ENCODE measurements at regions not wholly inside any gene's neighbourhood (a gene's known extent, or its start where the extent isn't known, plus 50 kb on each side); places are given as distances from the start of the nearest gene placed in this dataset.
A peak's percentile ranks its signal among the peaks of the same experiment; 100 is the strongest.

DNA sequence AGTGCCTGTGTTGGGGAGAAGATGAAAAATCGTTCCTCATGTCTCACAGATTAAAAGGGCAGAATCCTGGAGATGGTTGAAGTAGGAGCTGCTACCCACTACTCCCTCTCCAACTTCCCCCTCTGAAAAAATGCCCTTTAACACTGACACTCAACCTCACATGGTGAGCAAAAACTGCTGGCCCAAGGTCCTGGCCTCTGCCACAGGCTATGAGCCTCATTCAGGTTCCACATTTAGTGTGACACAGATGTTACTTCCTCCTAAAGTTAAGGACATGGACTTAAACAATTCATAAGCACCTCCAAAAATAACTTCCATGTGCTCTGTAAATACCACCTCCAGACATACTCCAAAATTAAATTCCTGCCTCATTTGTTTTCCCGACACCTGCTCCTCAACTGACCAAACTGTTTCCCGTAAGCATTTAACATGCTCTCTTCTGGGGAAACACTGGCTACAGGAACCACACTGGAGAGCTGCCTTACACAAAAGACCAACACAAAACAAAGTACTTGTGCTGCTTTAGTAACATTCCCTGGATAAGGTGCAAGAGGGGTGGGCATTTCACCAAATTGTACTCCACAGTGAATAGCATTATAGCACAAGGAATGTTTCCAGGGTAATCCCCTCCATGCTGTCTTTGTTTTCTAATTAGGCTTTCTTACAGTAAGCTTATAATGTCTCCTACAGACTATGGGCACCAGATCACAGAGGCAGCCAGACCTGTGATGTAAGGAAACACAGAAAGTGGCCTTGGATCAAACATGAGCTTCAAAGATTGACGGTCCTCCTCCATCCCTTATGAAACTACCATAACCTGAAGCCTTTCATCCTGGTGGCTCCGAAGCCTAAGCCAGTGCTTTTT lies 57.0 kb downstream of the PHLDA1 start:
- Mint-ChIP-seq H3K4me3 (no peak overlapping the region), H3K9me3 (0 out of 2 replicates have a peak, but pooled peaks cover 3% of the 10 kb centered on the region), H3K36me3 (peaks cover 4% of the 10 kb centered on the region; the same call in 1 of the 2 replicates), H3K4me1 (peaks cover 48% of the 10 kb centered on the region), H3K27me3 (ENCODE audit: low read depth) (no peaks in the 10 kb centered on the region), H3K27ac (no peak overlapping the region)
- no peak for DNase-seq (ENCODE audit: low spot score)
- ChIA-PET CTCF (no interaction called here), POLR2A (no interaction called here)
- no peak for ATAC-seq
- TF ChIP-seq NR1H2 (CRISPR knock-in tag; IDR thresholded peaks at IDR 0.05) (no peak), MYBL2 (CRISPR knock-in tag; IDR thresholded peaks at IDR 0.05) (no peak), TEAD1 (CRISPR knock-in tag; IDR thresholded peaks at IDR 0.05) (no peak), NFE2L1 (CRISPR knock-in tag; IDR thresholded peaks at IDR 0.05) (no peak), ETV6 (CRISPR knock-in tag; IDR thresholded peaks at IDR 0.05) (0 out of 2 replicates have a peak, but pooled peaks have one; percentile 17), NFATC4 (CRISPR knock-in tag; IDR thresholded peaks at IDR 0.05) (no peak)

DNA sequence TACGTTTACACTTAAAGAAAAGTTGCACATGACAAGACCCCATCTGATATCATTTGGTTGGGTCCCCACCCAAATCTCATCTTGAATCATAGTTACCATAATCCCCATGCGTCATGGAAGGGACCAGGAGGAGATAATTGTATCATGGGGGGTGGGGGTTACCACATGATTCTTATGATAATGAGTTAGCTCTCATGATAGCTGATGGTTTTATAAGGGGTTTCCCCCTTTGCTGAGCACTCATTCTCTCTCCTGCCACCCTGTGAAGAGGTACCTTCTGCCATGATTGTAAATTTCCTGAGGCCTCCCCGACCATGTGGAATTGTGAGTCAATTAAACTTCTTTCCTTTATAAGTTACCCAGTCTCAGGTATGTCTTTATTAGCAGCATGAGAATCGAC lies 60.3 kb downstream of the PHLDA1 start:
- H3K27me3 Mint-ChIP-seq (ENCODE audit: low read depth), result no peaks in the 10 kb centered on the region
- no peak for ATAC-seq
- CTCF ChIA-PET, result no interaction called here
- H3K36me3 Mint-ChIP-seq, result peaks cover 4% of the 10 kb centered on the region; the same call in 1 of the 2 replicates
- H3K27ac Mint-ChIP-seq, result no peak overlapping the region
- POLR2A ChIA-PET, result interaction anchor here (0.7 kb wide), 1 partner anchor 51 kb away, joined by 4 read pairs; no protein-coding TSS in a partner anchor
- DNase-seq (ENCODE audit: low spot score), result no peak
- H3K4me1 Mint-ChIP-seq, result peaks cover 39% of the 10 kb centered on the region
- no peak for TF ChIP-seq TEAD1 (CRISPR knock-in tag; IDR thresholded peaks at IDR 0.05)
- no peak for TF ChIP-seq NFATC4 (CRISPR knock-in tag; IDR thresholded peaks at IDR 0.05)
- TF ChIP-seq FOXJ3 (CRISPR knock-in tag; IDR thresholded peaks at IDR 0.05; ENCODE audit: borderline replicate concordance), result no peak
- no peak for TF ChIP-seq MYBL2 (CRISPR knock-in tag; IDR thresholded peaks at IDR 0.05)
- TF ChIP-seq, protein P1, sequence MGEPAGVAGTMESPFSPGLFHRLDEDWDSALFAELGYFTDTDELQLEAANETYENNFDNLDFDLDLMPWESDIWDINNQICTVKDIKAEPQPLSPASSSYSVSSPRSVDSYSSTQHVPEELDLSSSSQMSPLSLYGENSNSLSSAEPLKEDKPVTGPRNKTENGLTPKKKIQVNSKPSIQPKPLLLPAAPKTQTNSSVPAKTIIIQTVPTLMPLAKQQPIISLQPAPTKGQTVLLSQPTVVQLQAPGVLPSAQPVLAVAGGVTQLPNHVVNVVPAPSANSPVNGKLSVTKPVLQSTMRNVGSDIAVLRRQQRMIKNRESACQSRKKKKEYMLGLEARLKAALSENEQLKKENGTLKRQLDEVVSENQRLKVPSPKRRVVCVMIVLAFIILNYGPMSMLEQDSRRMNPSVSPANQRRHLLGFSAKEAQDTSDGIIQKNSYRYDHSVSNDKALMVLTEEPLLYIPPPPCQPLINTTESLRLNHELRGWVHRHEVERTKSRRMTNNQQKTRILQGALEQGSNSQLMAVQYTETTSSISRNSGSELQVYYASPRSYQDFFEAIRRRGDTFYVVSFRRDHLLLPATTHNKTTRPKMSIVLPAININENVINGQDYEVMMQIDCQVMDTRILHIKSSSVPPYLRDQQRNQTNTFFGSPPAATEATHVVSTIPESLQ (CRISPR knock-in tag; IDR thresholded peaks at IDR 0.05), result no peak
- TF ChIP-seq ZNF317 (CRISPR knock-in tag; IDR thresholded peaks at IDR 0.05; ENCODE audit: borderline replicate concordance, low read depth), result no peak
- TF ChIP-seq, protein P2, sequence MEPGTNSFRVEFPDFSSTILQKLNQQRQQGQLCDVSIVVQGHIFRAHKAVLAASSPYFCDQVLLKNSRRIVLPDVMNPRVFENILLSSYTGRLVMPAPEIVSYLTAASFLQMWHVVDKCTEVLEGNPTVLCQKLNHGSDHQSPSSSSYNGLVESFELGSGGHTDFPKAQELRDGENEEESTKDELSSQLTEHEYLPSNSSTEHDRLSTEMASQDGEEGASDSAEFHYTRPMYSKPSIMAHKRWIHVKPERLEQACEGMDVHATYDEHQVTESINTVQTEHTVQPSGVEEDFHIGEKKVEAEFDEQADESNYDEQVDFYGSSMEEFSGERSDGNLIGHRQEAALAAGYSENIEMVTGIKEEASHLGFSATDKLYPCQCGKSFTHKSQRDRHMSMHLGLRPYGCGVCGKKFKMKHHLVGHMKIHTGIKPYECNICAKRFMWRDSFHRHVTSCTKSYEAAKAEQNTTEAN (CRISPR knock-in tag; IDR thresholded peaks at IDR 0.05), result no peak
- TF ChIP-seq, protein P3, sequence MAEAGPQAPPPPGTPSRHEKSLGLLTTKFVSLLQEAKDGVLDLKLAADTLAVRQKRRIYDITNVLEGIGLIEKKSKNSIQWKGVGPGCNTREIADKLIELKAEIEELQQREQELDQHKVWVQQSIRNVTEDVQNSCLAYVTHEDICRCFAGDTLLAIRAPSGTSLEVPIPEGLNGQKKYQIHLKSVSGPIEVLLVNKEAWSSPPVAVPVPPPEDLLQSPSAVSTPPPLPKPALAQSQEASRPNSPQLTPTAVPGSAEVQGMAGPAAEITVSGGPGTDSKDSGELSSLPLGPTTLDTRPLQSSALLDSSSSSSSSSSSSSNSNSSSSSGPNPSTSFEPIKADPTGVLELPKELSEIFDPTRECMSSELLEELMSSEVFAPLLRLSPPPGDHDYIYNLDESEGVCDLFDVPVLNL (CRISPR knock-in tag; IDR thresholded peaks at IDR 0.05; ENCODE audit: borderline replicate concordance, low read depth), result no peak
- no peak for TF ChIP-seq ZNF423 (CRISPR knock-in tag; IDR thresholded peaks at IDR 0.05)
- TF ChIP-seq CBFB (CRISPR knock-in tag; IDR thresholded peaks at IDR 0.05; ENCODE audit: low read depth), result no peak
- TF ChIP-seq RORB (CRISPR knock-in tag; IDR thresholded peaks at IDR 0.05), result no peak
- no peak for TF ChIP-seq ZNF121 (CRISPR knock-in tag; IDR thresholded peaks at IDR 0.05)
- TF ChIP-seq, protein P4, sequence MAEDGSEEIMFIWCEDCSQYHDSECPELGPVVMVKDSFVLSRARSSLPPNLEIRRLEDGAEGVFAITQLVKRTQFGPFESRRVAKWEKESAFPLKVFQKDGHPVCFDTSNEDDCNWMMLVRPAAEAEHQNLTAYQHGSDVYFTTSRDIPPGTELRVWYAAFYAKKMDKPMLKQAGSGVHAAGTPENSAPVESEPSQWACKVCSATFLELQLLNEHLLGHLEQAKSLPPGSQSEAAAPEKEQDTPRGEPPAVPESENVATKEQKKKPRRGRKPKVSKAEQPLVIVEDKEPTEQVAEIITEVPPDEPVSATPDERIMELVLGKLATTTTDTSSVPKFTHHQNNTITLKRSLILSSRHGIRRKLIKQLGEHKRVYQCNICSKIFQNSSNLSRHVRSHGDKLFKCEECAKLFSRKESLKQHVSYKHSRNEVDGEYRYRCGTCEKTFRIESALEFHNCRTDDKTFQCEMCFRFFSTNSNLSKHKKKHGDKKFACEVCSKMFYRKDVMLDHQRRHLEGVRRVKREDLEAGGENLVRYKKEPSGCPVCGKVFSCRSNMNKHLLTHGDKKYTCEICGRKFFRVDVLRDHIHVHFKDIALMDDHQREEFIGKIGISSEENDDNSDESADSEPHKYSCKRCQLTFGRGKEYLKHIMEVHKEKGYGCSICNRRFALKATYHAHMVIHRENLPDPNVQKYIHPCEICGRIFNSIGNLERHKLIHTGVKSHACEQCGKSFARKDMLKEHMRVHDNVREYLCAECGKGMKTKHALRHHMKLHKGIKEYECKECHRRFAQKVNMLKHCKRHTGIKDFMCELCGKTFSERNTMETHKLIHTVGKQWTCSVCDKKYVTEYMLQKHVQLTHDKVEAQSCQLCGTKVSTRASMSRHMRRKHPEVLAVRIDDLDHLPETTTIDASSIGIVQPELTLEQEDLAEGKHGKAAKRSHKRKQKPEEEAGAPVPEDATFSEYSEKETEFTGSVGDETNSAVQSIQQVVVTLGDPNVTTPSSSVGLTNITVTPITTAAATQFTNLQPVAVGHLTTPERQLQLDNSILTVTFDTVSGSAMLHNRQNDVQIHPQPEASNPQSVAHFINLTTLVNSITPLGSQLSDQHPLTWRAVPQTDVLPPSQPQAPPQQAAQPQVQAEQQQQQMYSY (CRISPR knock-in tag; IDR thresholded peaks at IDR 0.05), result no peak
- TF ChIP-seq, protein P5, sequence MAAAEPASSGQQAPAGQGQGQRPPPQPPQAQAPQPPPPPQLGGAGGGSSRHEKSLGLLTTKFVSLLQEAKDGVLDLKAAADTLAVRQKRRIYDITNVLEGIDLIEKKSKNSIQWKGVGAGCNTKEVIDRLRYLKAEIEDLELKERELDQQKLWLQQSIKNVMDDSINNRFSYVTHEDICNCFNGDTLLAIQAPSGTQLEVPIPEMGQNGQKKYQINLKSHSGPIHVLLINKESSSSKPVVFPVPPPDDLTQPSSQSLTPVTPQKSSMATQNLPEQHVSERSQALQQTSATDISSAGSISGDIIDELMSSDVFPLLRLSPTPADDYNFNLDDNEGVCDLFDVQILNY (CRISPR knock-in tag; IDR thresholded peaks at IDR 0.05), result no peak
- TF ChIP-seq, protein P6, sequence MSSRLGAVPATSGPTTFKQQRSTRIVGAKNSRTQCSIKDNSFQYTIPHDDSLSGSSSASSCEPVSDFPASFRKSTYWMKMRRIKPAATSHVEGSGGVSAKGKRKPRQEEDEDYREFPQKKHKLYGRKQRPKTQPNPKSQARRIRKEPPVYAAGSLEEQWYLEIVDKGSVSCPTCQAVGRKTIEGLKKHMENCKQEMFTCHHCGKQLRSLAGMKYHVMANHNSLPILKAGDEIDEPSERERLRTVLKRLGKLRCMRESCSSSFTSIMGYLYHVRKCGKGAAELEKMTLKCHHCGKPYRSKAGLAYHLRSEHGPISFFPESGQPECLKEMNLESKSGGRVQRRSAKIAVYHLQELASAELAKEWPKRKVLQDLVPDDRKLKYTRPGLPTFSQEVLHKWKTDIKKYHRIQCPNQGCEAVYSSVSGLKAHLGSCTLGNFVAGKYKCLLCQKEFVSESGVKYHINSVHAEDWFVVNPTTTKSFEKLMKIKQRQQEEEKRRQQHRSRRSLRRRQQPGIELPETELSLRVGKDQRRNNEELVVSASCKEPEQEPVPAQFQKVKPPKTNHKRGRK (CRISPR knock-in tag; IDR thresholded peaks at IDR 0.05; ENCODE audit: borderline replicate concordance), result no peak
- TF ChIP-seq, protein P7, sequence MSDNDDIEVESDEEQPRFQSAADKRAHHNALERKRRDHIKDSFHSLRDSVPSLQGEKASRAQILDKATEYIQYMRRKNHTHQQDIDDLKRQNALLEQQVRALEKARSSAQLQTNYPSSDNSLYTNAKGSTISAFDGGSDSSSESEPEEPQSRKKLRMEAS (CRISPR knock-in tag; IDR thresholded peaks at IDR 0.05), result no peak
- TF ChIP-seq SMAD3 (CRISPR knock-in tag; IDR thresholded peaks at IDR 0.05; ENCODE audit: borderline replicate concordance), result no peak
- H3K4me3 Mint-ChIP-seq, result no peak overlapping the region
- H3K9me3 Mint-ChIP-seq, result 0 out of 2 replicates have a peak, but pooled peaks cover 3% of the 10 kb centered on the region

All from WTC11 (cell line).